Loucy (cell line): ENCODE measurements at regions not wholly inside any gene's neighbourhood (a gene's known extent, or its start where the extent isn't known, plus 50 kb on each side); places are given as distances from the start of the nearest gene placed in this dataset.

Source experiments
- EZH2phosphoT487 ChIP-seq: fragments of 200-600 bp; IDR thresholded peaks from 2 replicates; pipeline ENCODE4 v1.6.1; 2018; ENCODE audit warnings: antibody characterized with exemption, mild to moderate bottlenecking, moderate library complexity, borderline replicate concordance
- TF ChIP-seq, protein P1 (sequence below): fragments of 200-600 bp; sonication (generic); conservative IDR thresholded peaks from 2 replicates; pipeline ENCODE4 v1.5.1; 2014; ENCODE audit warnings: mild to moderate bottlenecking, antibody characterized with exemption, low read length

DNA sequence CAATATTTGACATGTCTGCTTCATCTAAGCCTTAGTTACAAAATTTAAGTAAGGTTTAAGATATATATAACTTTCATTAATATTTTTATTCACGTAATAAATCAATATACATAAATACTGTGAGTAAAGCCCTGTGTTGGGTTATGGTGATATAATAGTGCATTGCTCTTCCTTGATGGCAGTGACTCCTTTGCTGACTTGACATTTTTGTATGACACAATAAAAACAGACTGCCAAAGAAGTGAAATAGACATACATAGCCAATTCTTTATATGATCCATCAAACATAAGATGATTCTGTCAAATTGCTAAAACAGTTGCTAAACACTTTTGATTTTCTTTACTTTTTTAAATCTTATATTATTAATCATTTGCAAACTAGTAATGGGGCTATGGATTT lies 1518.2 kb downstream of the EFNA5 start:
- TF ChIP-seq, protein P1, sequence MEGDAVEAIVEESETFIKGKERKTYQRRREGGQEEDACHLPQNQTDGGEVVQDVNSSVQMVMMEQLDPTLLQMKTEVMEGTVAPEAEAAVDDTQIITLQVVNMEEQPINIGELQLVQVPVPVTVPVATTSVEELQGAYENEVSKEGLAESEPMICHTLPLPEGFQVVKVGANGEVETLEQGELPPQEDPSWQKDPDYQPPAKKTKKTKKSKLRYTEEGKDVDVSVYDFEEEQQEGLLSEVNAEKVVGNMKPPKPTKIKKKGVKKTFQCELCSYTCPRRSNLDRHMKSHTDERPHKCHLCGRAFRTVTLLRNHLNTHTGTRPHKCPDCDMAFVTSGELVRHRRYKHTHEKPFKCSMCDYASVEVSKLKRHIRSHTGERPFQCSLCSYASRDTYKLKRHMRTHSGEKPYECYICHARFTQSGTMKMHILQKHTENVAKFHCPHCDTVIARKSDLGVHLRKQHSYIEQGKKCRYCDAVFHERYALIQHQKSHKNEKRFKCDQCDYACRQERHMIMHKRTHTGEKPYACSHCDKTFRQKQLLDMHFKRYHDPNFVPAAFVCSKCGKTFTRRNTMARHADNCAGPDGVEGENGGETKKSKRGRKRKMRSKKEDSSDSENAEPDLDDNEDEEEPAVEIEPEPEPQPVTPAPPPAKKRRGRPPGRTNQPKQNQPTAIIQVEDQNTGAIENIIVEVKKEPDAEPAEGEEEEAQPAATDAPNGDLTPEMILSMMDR: no peak
- TF ChIP-seq EZH2phosphoT487: no peak
